ENCODE measurements at regions not wholly inside any gene's neighbourhood (a gene's known extent, or its start where the extent isn't known, plus 50 kb on each side); places are given as distances from the start of the nearest gene placed in this dataset.

DNA sequence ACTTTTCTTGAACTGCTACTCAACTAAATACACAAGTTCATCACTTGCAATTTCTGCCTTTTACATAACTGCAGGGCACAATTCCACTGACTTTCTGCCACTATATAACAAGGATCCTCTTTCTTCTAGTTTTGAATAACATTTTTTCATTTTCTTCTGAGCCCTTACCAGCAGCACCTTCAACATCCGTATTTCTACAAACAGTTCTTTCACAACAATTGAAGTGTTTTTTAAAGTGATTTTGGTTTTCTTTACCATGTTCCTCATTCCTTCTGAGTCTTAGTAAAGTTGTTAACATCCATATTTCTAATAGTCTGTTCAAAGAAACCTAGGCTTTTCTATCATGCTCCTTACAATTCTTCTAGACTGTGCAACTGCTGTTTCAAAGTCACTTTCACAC is 127.2 kb upstream of the PITX1 start:
- no peak for TF ChIP-seq EZH2 (IDR thresholded peaks at IDR 0.05; ENCODE audit: borderline replicate concordance, low read depth, low read length, poor library complexity, severe bottlenecking)
- TF ChIP-seq, protein P1, sequence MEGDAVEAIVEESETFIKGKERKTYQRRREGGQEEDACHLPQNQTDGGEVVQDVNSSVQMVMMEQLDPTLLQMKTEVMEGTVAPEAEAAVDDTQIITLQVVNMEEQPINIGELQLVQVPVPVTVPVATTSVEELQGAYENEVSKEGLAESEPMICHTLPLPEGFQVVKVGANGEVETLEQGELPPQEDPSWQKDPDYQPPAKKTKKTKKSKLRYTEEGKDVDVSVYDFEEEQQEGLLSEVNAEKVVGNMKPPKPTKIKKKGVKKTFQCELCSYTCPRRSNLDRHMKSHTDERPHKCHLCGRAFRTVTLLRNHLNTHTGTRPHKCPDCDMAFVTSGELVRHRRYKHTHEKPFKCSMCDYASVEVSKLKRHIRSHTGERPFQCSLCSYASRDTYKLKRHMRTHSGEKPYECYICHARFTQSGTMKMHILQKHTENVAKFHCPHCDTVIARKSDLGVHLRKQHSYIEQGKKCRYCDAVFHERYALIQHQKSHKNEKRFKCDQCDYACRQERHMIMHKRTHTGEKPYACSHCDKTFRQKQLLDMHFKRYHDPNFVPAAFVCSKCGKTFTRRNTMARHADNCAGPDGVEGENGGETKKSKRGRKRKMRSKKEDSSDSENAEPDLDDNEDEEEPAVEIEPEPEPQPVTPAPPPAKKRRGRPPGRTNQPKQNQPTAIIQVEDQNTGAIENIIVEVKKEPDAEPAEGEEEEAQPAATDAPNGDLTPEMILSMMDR (conservative IDR thresholded peaks at IDR 0.05; ENCODE audit: low read depth, low read length): no peak
